HUDEP-2 (cell line): ENCODE measurements at regions not wholly inside any gene's neighbourhood (a gene's known extent, or its start where the extent isn't known, plus 50 kb on each side); places are given as distances from the start of the nearest gene placed in this dataset.

ENCODE experiments used
- DNase-seq, 76 experiments: peaks; one replicate each; lab custom pipeline; 2025; ENCODE audit not compliant: unreplicated experiment in 76 of 76; lab: John Stamatoyannopoulos, UW

GRCh38 chr13:84297251-84297650, 415.0 kb upstream of the SLITRK1 start:
- no peak for DNase-seq

GRCh38 chr13:84296401-84296800, 414.1 kb upstream of the SLITRK1 start:
- DNase-seq = no peak

- DNase-seq = no peak
Observed at GRCh38 chr13:84294576-84294975, 412.3 kb upstream of the SLITRK1 start.

- DNase-seq = no peak
Observed at GRCh38 chr13:84290386-84290785, 408.1 kb upstream of the SLITRK1 start.

- no peak for DNase-seq
Observed at GRCh38 chr13:84279166-84279565, 396.9 kb upstream of the SLITRK1 start.

- no peak for DNase-seq
Observed at GRCh38 chr13:84272877-84273562, 390.7 kb upstream of the SLITRK1 start.

GRCh38 chr13:84265257-84265764, 383.0 kb upstream of the SLITRK1 start:
- DNase-seq = no peak

- DNase-seq = no peak
Observed at GRCh38 chr13:84263354-84264069, 381.2 kb upstream of the SLITRK1 start.

GRCh38 chr13:84255226-84255797, 373.0 kb upstream of the SLITRK1 start:
- DNase-seq = no peak

GRCh38 chr13:84249463-84249862, 367.2 kb upstream of the SLITRK1 start:
- no peak for DNase-seq

- no peak for DNase-seq
Observed at GRCh38 chr13:84243340-84243739, 361.1 kb upstream of the SLITRK1 start.

- no peak for DNase-seq
Observed at GRCh38 chr13:84239032-84239431, 356.8 kb upstream of the SLITRK1 start.

- DNase-seq = no peak
Observed at GRCh38 chr13:84238381-84238780, 356.1 kb upstream of the SLITRK1 start.

GRCh38 chr13:84237143-84237542, 354.9 kb upstream of the SLITRK1 start:
- DNase-seq = no peak

- no peak for DNase-seq
Observed at GRCh38 chr13:84234416-84234815, 352.1 kb upstream of the SLITRK1 start.

- DNase-seq = no peak
Observed at GRCh38 chr13:84230568-84230967, 348.3 kb upstream of the SLITRK1 start.

- no peak for DNase-seq
Observed at GRCh38 chr13:84211048-84211447, 328.8 kb upstream of the SLITRK1 start.

- no peak for DNase-seq
Observed at GRCh38 chr13:84208246-84208910, 326.1 kb upstream of the SLITRK1 start.

- DNase-seq = no peak
Observed at GRCh38 chr13:84207509-84207908, 325.2 kb upstream of the SLITRK1 start.

GRCh38 chr13:84200971-84201370, 318.7 kb upstream of the SLITRK1 start:
- no peak for DNase-seq

GRCh38 chr13:84192125-84192524, 309.9 kb upstream of the SLITRK1 start:
- no peak for DNase-seq
